H1 (cell line): ENCODE measurements at regions not wholly inside any gene's neighbourhood (a gene's known extent, or its start where the extent isn't known, plus 50 kb on each side); places are given as distances from the start of the nearest gene placed in this dataset.

Experiments used
- ASH2L ChIP-seq: fragments of 200-600, 300-600 bp; sonication (generic); IDR thresholded peaks from one replicate; pipeline ENCODE4 v1.7.1; 2017; ENCODE audit warnings: low read length
- ATF3 ChIP-seq: IDR thresholded peaks from 2 replicates; pipeline ENCODE4 v1.6.1; 2011; ENCODE audit warnings: low read depth, mild to moderate bottlenecking, low read length; ENCODE audit not compliant: insufficient read depth
- BRCA1 ChIP-seq: IDR thresholded peaks from 2 replicates; pipeline ENCODE4 v1.6.1; 2012; ENCODE audit warnings: low read depth, low read length, improper control_type of control experiment
- CBX8 ChIP-seq: fragments of 300-800, 300-1000 bp; sonication (generic); IDR thresholded peaks from 2 replicates; pipeline ENCODE4 v1.7.1; 2016; ENCODE audit warnings: low read depth, low read length, borderline replicate concordance
- CHD2 ChIP-seq: IDR thresholded peaks from 2 replicates; pipeline ENCODE4 v1.6.1; 2012; ENCODE audit warnings: low read length, improper control_type of control experiment
- E2F6 ChIP-seq: IDR thresholded peaks from 2 replicates; pipeline ENCODE4 v1.6.1; 2012; ENCODE audit warnings: inconsistent platforms
- FOSL1 ChIP-seq: IDR thresholded peaks from 2 replicates; pipeline ENCODE4 v1.6.1; 2011; ENCODE audit warnings: mild to moderate bottlenecking, low read depth, low read length, moderate library complexity; ENCODE audit not compliant: insufficient read depth
- GABPA ChIP-seq: IDR thresholded peaks from 2 replicates; pipeline ENCODE4 v1.6.1; 2011; ENCODE audit warnings: mild to moderate bottlenecking, low read length, moderate library complexity, borderline replicate concordance; ENCODE audit not compliant: insufficient read depth
- SIN3A ChIP-seq, 2 experiments: IDR thresholded peaks in 1 of 2; conservative IDR thresholded peaks in 1 of 2; 2 replicates each; pipeline ENCODE4 v1.6.1; 2011 to 2012; ENCODE audit warnings: low read length in 2 of 2, improper control_type of control experiment in 1 of 2, low read depth in 1 of 2, mild to moderate bottlenecking in 1 of 2
- TCF12 ChIP-seq: IDR thresholded peaks from 2 replicates; pipeline ENCODE4 v1.6.1; 2011; ENCODE audit warnings: low read depth, mild to moderate bottlenecking, low read length
- USF2 ChIP-seq: IDR thresholded peaks from 2 replicates; pipeline ENCODE4 v1.6.1; 2011; ENCODE audit warnings: low read length, improper control_type of control experiment

- no peak for TF ChIP-seq CBX8
- TF ChIP-seq CHD2 = no peak
- no peak for TF ChIP-seq BRCA1
- peak; percentile 65; the same call in 1 of the 2 replicates for TF ChIP-seq TCF12
- no peak for TF ChIP-seq E2F6
- peak; percentile 41; the same call in 1 of the 2 replicates for TF ChIP-seq USF2
- no peak for TF ChIP-seq SIN3A (conservative IDR thresholded peaks at IDR 0.05 in 1 of 2, IDR thresholded peaks at IDR 0.05 in 1 of 2; ENCODE audit: low read depth in 1 of 2, low read length in 2 of 2)
- TF ChIP-seq GABPA = no peak
- no peak for TF ChIP-seq FOSL1
- TF ChIP-seq ATF3 = no peak
- no peak for TF ChIP-seq ASH2L
Measured at GRCh38 chr7:138207555-138207971, 131.3 kb downstream of the AKR1D1 start (continued).
